ENCODE measurements at regions not wholly inside any gene's neighbourhood (a gene's known extent, or its start where the extent isn't known, plus 50 kb on each side); places are given as distances from the start of the nearest gene placed in this dataset.

GRCh38 chr4:181825564-181825963 is 417.6 kb upstream of the TENM3 start:
- BruUV-seq (replicated peaks): no TSS peak
- H3K27ac Mint-ChIP-seq (ENCODE audit: low read depth, unreplicated experiment): no peak overlapping the region
- POLR2A ChIA-PET: no interaction called here
- intact Hi-C loops (cut with micrococcal nuclease): no loop called here
- H3K27me3 Mint-ChIP-seq (ENCODE audit: insufficient read depth, unreplicated experiment): no peaks in the 10 kb centered on the region
- H3K36me3 Mint-ChIP-seq (ENCODE audit: insufficient read depth, unreplicated experiment): no peaks in the 10 kb centered on the region
- H3K9me3 Mint-ChIP-seq (ENCODE audit: unreplicated experiment): no peaks in the 10 kb centered on the region
- CTCF ChIA-PET: no interaction called here
- no peaks in the 10 kb centered on the region for H3K4me1 Mint-ChIP-seq (ENCODE audit: insufficient read depth, unreplicated experiment)
- no peak overlapping the region for H3K4me3 Mint-ChIP-seq (ENCODE audit: unreplicated experiment)
- no peak for TF ChIP-seq CTCF (IDR thresholded peaks at IDR 0.05; ENCODE audit: unreplicated experiment)
- no peak for DNase-seq (ENCODE audit: unreplicated experiment)

GRCh38 chr4:181827246-181827645 is 416.0 kb upstream of the TENM3 start:
- Mint-ChIP-seq H3K9me3 (ENCODE audit: unreplicated experiment) (no peaks in the 10 kb centered on the region), H3K27me3 (ENCODE audit: insufficient read depth, unreplicated experiment) (no peaks in the 10 kb centered on the region), H3K4me1 (ENCODE audit: insufficient read depth, unreplicated experiment) (no peaks in the 10 kb centered on the region), H3K27ac (ENCODE audit: low read depth, unreplicated experiment) (no peak overlapping the region), H3K4me3 (ENCODE audit: unreplicated experiment) (no peak overlapping the region), H3K36me3 (ENCODE audit: insufficient read depth, unreplicated experiment) (no peaks in the 10 kb centered on the region)
- no TSS peak for BruUV-seq (replicated peaks)
- DNase-seq (ENCODE audit: unreplicated experiment): no peak
- ChIA-PET POLR2A (no interaction called here), CTCF (no interaction called here)
- intact Hi-C loops (cut with micrococcal nuclease): no loop called here
- no peak for TF ChIP-seq CTCF (IDR thresholded peaks at IDR 0.05; ENCODE audit: unreplicated experiment)

- intact Hi-C loops (cut with micrococcal nuclease): no loop called here
- DNase-seq (ENCODE audit: unreplicated experiment): no peak
- no peak overlapping the region for H3K4me3 Mint-ChIP-seq (ENCODE audit: unreplicated experiment)
- no peak overlapping the region for H3K27ac Mint-ChIP-seq (ENCODE audit: low read depth, unreplicated experiment)
- H3K9me3 Mint-ChIP-seq (ENCODE audit: unreplicated experiment): no peaks in the 10 kb centered on the region
- peaks cover 3% of the 10 kb centered on the region for H3K4me1 Mint-ChIP-seq (ENCODE audit: insufficient read depth, unreplicated experiment)
- ChIA-PET POLR2A (no interaction called here), CTCF (interaction anchor here (0.7 kb wide), 1 partner anchor 8 kb away, joined by 3 read pairs; no protein-coding TSS in a partner anchor)
- no TSS peak for BruUV-seq (replicated peaks)
- H3K36me3 Mint-ChIP-seq (ENCODE audit: insufficient read depth, unreplicated experiment): no peaks in the 10 kb centered on the region
- H3K27me3 Mint-ChIP-seq (ENCODE audit: insufficient read depth, unreplicated experiment): no peaks in the 10 kb centered on the region
- TF ChIP-seq CTCF (IDR thresholded peaks at IDR 0.05; ENCODE audit: unreplicated experiment): no peak
Observed at GRCh38 chr4:181830404-181831035, 412.7 kb upstream of the TENM3 start.

- no peaks in the 10 kb centered on the region for H3K36me3 Mint-ChIP-seq (ENCODE audit: insufficient read depth, unreplicated experiment)
- intact Hi-C loops (cut with micrococcal nuclease): no loop called here
- BruUV-seq (replicated peaks): no TSS peak
Observed at GRCh38 chr4:181834071-181834470, 409.1 kb upstream of the TENM3 start.

More at GRCh38 chr4:181834071-181834470, 409.1 kb upstream of the TENM3 start:
- H3K4me1 Mint-ChIP-seq (ENCODE audit: insufficient read depth, unreplicated experiment): peaks cover 9% of the 10 kb centered on the region
- no peaks in the 10 kb centered on the region for H3K27me3 Mint-ChIP-seq (ENCODE audit: insufficient read depth, unreplicated experiment)
- H3K4me3 Mint-ChIP-seq (ENCODE audit: unreplicated experiment): no peak overlapping the region
- no peaks in the 10 kb centered on the region for H3K9me3 Mint-ChIP-seq (ENCODE audit: unreplicated experiment)
- no peak for DNase-seq (ENCODE audit: unreplicated experiment)
- H3K27ac Mint-ChIP-seq (ENCODE audit: low read depth, unreplicated experiment): no peak overlapping the region
- CTCF ChIA-PET: no interaction called here
- POLR2A ChIA-PET: no interaction called here
- no peak for TF ChIP-seq CTCF (IDR thresholded peaks at IDR 0.05; ENCODE audit: unreplicated experiment)
